ENCODE measurements at regions not wholly inside any gene's neighbourhood (a gene's known extent, or its start where the extent isn't known, plus 50 kb on each side); places are given as distances from the start of the nearest gene placed in this dataset.

DNA sequence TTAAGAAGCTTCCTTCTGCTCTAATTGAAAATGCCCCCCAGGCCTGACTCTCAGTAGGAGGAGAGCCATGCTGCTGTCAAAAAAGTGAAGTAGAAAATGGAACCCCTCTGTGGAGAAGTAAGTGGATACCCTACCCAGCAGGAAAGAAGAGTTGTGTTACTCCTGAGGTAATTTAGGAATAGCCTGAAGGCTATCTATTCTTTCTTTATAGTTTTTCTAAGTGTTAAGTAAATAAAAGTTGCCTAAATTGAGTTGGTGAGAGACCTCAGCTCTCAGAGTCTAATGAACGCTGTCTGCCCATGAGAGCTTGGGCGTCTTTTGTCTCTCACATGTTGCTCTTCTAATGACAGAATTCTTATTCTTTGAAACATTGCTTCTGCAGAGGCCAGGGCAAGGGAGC, 116.2 kb downstream of the NSUN3 start:
- TF ChIP-seq POLR2AphosphoS5 (IDR thresholded peaks at IDR 0.05) (no peak), POLR2A (IDR thresholded peaks at IDR 0.05) (no peak), EP300 (IDR thresholded peaks at IDR 0.05) (no peak)
- TF ChIP-seq, protein P1, sequence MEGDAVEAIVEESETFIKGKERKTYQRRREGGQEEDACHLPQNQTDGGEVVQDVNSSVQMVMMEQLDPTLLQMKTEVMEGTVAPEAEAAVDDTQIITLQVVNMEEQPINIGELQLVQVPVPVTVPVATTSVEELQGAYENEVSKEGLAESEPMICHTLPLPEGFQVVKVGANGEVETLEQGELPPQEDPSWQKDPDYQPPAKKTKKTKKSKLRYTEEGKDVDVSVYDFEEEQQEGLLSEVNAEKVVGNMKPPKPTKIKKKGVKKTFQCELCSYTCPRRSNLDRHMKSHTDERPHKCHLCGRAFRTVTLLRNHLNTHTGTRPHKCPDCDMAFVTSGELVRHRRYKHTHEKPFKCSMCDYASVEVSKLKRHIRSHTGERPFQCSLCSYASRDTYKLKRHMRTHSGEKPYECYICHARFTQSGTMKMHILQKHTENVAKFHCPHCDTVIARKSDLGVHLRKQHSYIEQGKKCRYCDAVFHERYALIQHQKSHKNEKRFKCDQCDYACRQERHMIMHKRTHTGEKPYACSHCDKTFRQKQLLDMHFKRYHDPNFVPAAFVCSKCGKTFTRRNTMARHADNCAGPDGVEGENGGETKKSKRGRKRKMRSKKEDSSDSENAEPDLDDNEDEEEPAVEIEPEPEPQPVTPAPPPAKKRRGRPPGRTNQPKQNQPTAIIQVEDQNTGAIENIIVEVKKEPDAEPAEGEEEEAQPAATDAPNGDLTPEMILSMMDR (IDR thresholded peaks at IDR 0.05) = no peak
- 84% methylated on average over 2 of the region's 2 CpGs for WGBS
- DNase-seq (ENCODE audit: low spot score in 2 of 2) = no peak

DNA sequence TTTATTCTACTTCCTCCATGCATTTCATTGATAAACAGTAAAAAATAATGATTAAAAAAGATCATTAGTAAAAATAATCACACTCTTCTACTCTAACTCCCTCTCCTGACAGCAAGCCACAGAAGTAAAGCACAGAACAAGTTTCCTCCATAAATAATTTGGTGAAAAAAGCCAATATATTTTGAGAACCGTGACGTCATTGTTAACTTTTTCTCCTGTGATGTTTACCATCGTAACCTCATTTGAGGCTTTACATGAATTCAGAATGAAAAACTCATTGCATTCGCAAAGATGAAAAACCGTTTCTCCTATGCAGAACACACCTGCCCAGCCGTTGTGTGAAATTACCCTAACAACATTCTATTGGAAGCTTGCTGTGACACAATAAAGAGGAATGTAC, 120.7 kb downstream of the NSUN3 start:
- WGBS = 88% methylated on average over 6 of the region's 6 CpGs
- no peak overlapping the region for H3K27ac ChIP-seq
- no peaks in the 10 kb centered on the region for H3K27me3 ChIP-seq
- H3K4me1 ChIP-seq = no peaks in the 10 kb centered on the region
- no peak overlapping the region for H3K4me3 ChIP-seq
- DNase-seq (ENCODE audit: low spot score in 2 of 2) = no peak
- no peaks in the 10 kb centered on the region for H3K9me3 ChIP-seq
- TF ChIP-seq, protein P1 (IDR thresholded peaks at IDR 0.05) = no peak
- no peaks in the 10 kb centered on the region for H3K36me3 ChIP-seq

More for the DNA sequence above, 116.2 kb downstream of the NSUN3 start:
- H3K27ac ChIP-seq = no peak overlapping the region
- no peaks in the 10 kb centered on the region for H3K36me3 ChIP-seq
- no peaks in the 10 kb centered on the region for H3K27me3 ChIP-seq
- H3K4me1 ChIP-seq = peaks cover 7% of the 10 kb centered on the region
- no peaks in the 10 kb centered on the region for H3K9me3 ChIP-seq
- no peak overlapping the region for H3K4me3 ChIP-seq

DNA sequence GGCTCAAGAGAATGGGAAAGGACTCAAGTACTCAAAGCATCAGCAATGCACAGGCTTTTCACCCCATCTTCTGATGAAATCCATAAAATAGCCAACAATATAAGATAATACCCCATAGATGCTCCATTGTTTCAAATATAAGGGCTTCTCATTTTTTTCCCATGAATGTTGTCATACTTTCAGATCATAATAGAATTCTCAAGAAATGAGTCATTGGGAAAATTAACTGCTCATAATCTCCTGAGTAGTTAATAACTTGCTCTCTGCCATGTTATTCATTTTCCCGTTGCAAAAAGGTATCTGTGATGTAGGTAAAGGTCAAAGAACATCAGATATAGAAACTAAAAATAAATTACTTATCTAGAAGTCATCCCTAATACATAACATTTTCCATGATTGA, 121.9 kb downstream of the NSUN3 start:
- 0% methylated on average over 1 of the region's 1 CpG for WGBS
- no peak for DNase-seq (ENCODE audit: low spot score in 2 of 2)
- H3K9me3 ChIP-seq = no peaks in the 10 kb centered on the region
- no peak for TF ChIP-seq POLR2AphosphoS5 (IDR thresholded peaks at IDR 0.05)
- TF ChIP-seq, protein P1 (IDR thresholded peaks at IDR 0.05) = no peak
- no peak for TF ChIP-seq EP300 (IDR thresholded peaks at IDR 0.05)
- no peak for TF ChIP-seq POLR2A (IDR thresholded peaks at IDR 0.05)
- H3K36me3 ChIP-seq = no peaks in the 10 kb centered on the region
- H3K4me3 ChIP-seq = no peak overlapping the region
- no peaks in the 10 kb centered on the region for H3K27me3 ChIP-seq
- no peaks in the 10 kb centered on the region for H3K4me1 ChIP-seq
- H3K27ac ChIP-seq = no peak overlapping the region

DNA sequence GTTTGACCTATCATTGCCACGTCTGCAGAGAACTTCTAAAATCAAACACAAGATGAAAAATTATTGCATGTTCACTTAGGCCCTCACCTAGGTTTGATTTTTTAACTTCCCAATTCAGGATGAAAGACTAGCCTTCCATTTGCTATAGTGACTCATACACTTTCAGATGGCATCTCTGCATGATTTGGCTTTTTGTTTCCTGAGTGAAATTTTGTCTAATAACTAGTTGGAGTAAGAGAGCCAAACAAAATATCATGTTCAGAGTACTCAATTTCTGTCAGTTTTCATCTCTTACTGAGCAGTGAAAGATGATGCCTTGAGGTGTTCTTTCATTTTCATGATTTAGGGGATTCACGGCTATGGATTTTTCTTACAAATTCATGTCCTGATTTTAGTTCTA, 122.9 kb downstream of the NSUN3 start:
- no peaks in the 10 kb centered on the region for H3K27me3 ChIP-seq
- no peak for DNase-seq (ENCODE audit: low spot score in 2 of 2)
- H3K9me3 ChIP-seq = no peaks in the 10 kb centered on the region
- H3K4me1 ChIP-seq = no peaks in the 10 kb centered on the region
- WGBS = 65% methylated on average over 2 of the region's 2 CpGs
- no peak overlapping the region for H3K4me3 ChIP-seq
- no peak overlapping the region for H3K27ac ChIP-seq
- TF ChIP-seq EP300 (IDR thresholded peaks at IDR 0.05) = no peak
- TF ChIP-seq POLR2A (IDR thresholded peaks at IDR 0.05) = no peak
- TF ChIP-seq POLR2AphosphoS5 (IDR thresholded peaks at IDR 0.05) = no peak
- TF ChIP-seq, protein P1 (IDR thresholded peaks at IDR 0.05) = no peak
- H3K36me3 ChIP-seq = no peaks in the 10 kb centered on the region

DNA sequence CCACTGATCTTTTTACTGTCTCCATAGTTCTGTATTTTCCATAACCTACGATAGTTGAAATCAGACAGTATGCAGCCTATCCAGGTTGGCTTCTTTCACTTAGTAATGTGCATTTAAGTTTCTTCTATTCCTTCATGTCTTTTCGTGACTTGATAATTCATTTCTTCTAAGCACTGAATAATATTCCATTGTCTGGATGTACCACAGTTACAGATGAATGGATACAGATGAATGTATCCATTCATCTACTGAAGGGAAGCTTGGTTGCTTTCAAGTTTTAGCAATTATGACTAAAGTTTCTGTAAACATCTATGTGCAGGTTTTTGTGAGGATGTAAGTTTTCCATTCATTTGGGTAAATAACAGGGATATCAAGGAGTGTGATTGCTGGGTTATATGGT, 124.8 kb downstream of the NSUN3 start:
- no peaks in the 10 kb centered on the region for H3K9me3 ChIP-seq
- 82% methylated on average over 2 of the region's 2 CpGs for WGBS
- no peak for DNase-seq (ENCODE audit: low spot score in 2 of 2)
- no peak overlapping the region for H3K4me3 ChIP-seq
- H3K27me3 ChIP-seq = no peaks in the 10 kb centered on the region
- no peaks in the 10 kb centered on the region for H3K4me1 ChIP-seq
- no peak overlapping the region for H3K27ac ChIP-seq
- no peak for TF ChIP-seq POLR2A (IDR thresholded peaks at IDR 0.05)
- TF ChIP-seq EP300 (IDR thresholded peaks at IDR 0.05) = no peak
- no peaks in the 10 kb centered on the region for H3K36me3 ChIP-seq

DNA sequence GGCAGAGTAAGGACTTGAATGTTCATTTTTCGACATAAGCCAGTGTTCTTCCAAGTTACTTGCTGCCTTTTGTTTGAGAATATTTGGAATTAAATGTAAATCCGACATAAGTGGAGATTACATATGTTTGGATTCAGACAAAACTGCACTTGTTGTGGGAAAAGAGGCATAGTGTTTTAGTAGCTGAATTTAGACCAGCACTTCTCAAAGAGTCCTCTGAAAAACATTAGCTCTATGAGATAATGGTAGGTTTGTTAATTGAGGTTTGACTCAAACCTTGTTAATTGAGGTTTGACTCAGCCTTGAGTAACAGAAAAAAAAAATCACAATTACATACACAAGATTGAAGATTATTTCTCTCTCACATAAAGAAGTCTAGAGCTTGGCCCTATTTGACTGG, 132.5 kb downstream of the NSUN3 start:
- Histone ChIP-seq H3K27ac (no peak overlapping the region), H3K36me3 (no peaks in the 10 kb centered on the region), H3K4me3 (no peak overlapping the region), H3K4me1 (no peaks in the 10 kb centered on the region), H3K9me3 (no peaks in the 10 kb centered on the region), H3K27me3 (no peaks in the 10 kb centered on the region)
- TF ChIP-seq POLR2AphosphoS5 (IDR thresholded peaks at IDR 0.05) (no peak), POLR2A (IDR thresholded peaks at IDR 0.05) (no peak), EP300 (IDR thresholded peaks at IDR 0.05) (no peak)
- TF ChIP-seq, protein P1 (IDR thresholded peaks at IDR 0.05) = no peak
- DNase-seq (ENCODE audit: low spot score in 2 of 2) = no peak
- 82% methylated on average over 2 of the region's 2 CpGs for WGBS
